HG03571 (cell line): ENCODE measurements at regions not wholly inside any gene's neighbourhood (a gene's known extent, or its start where the extent isn't known, plus 50 kb on each side); places are given as distances from the start of the nearest gene placed in this dataset.
"Not testable (repeated sequence)": the region's sequence is repeated elsewhere in the genome, so short reads cannot be mapped to it uniquely, and the experiment has no call there.

Experiments used
- ATAC-seq: cut with Tn5 transposase; IDR thresholded peaks from one replicate; pipeline ENCODE4 v1.9.1; 2021; ENCODE audit not compliant: unreplicated experiment

DNA sequence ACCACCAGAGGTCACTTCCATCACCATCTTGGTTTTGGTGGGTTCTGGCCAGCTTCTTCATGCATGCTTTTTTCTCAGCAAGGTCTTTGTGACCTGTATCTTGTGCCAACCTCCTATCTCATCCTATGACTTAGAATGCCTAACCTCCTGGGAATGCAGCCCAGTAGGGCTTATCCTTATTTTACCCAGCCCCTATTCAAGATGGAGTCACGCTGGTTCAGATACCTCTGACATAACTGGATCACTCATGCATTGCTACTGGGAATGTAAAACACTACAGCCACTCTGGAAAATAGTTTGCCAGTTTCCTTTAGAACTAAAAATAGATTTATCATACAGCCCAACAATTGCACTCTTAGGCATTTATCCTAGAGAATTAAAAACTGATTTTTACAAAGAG, 219.2 kb downstream of the IRS1 start:
- ATAC-seq: no peak

DNA sequence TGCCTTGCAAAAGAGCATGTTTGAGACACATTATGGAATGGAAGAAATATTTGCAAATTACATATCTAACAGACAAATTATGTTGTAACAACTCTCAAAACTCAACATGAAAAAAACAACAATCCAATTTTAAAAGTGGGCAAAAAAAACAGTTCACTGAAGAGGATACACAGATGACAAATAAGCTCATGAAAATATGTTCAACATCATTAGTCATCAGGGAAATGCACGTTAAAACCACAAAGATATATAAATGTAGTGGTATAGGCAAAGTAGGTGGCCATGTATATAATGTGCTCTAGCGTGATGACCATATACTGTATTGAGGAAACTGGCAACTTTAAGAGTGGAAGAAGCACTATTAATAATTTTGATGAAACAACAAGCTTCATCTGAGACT, 220.1 kb downstream of the IRS1 start:
- no peak for ATAC-seq

DNA sequence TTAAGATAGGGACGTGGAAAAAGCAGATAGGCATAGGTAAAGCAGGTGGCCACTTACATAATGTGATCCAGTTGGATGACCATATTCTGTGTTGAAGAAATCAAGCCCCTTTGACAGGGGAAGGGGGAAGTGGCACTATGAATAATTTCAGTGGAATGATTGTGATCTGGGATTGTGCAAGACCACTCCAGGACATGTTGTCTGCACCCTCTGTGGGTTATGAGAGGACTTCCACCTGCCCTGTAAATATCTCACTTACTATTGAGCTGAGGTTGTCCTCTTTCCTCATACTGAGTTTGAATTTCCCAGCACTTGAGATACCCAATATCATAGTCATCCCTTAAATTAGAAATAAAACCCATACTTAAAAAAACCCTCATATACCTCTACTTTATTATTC, 220.7 kb downstream of the IRS1 start:
- ATAC-seq: no peak

DNA sequence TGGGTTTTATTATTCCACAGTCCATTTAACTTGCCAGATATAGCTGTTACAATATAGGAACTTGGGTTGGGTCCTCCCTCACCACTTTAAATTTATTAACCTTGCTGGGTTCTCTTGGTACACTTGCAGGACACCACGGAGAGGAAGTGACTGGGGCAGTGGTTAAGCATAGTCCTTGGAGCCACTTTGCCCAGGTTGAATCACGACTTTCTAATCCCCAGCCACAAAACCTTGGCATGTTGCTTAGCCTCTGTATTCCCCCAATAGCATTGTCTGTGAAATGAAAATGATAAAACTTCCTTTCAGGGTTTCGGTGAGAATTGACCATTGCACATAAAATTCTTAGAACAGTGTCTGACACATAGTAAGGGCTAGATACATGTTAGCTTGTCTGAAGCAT, 221.2 kb downstream of the IRS1 start:
- ATAC-seq: no peak

DNA sequence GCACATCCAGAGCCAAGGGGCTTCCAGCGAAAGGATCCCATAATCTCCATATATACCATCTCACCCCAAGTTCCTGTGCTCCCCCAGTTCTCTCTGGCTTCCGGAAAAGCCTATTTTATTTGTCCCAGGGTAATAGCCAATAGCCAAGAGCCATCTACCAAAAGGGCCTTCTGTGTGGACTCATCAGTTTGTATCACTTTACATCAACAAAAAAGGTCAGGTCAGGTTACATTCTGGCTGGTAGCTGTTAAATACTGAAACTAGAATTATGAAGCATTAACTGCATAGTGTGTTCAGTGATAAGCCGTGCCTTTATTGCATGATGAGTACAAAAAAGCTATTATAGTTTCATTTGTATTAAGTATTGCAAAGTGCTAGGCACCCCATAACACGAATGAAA, 223.7 kb downstream of the IRS1 start:
- no peak for ATAC-seq

DNA sequence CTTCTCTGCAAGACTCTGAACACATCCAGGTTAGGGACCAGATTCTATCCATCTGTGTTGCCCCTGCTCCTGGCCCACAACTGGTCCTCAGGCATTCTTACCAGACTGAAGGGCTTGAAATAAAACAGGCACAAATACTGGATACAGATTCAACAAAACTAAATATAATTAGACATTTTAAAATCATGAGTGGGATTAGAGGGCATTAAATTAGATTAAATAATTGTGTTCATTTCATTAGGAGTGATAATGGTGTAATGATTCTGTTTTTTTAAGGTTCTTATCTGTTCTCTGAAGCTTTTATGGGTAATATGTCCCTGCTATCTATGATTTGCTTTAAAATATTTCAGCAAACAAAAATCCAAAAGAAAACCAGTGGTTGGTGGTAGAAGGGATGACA, 226.5 kb downstream of the IRS1 start:
- no peak for ATAC-seq

DNA sequence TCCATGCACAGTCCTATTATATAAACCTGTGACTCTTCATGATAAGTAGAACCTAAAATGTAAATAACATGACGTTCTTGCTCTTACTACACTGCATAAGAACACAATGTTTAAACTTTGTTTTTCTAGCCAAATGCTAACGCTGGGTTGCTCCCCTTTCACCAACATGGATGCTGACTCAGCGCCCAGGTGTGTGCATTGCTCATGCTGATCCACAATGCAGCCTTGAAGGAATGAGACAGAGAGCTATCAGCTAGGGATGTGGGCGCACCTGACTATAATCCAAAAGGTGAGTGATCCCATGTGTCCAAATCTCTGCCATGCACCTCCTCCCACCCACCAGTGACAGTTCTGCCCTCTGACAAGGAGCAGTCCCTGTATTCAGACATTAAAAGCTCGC, 235.0 kb downstream of the IRS1 start:
- no peak for ATAC-seq

DNA sequence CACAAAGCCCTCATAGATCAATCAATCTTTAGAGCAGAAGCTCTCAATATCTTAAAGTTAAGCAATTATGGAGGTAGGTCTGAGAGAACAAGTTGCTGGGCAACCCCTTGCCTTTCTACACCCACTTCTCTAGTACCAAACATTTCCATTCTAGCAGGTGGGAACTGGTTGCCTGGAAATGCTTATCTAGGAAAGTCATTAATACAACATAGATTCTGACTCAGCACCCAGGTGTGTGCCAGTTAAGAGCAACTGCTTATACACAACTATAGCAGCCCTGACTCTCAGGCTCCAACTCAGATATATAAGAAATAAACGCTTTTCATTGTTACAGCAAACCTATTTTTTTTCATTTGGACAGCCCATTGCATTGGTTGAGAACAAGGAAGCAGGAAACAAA, 237.7 kb downstream of the IRS1 start:
- ATAC-seq: no peak

DNA sequence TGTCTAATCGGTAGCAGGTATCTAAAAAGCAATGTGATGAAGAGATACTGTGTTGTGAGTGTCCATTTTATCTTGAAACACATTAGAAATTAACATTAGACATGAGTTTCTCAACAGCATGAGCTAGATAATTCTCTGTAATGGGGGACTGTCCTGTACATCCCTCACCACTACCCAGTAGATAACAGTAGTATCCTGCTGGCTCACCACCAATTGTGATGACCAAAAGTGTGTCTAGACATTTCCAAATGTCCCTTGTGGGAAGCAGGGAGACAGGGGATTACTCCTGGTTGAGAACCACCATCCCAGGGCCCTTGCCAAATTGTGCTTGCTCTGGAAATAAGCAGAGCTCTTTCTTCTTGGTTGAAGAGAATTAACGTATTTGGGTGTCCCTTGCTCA, 239.3 kb downstream of the IRS1 start:
- no peak for ATAC-seq

DNA sequence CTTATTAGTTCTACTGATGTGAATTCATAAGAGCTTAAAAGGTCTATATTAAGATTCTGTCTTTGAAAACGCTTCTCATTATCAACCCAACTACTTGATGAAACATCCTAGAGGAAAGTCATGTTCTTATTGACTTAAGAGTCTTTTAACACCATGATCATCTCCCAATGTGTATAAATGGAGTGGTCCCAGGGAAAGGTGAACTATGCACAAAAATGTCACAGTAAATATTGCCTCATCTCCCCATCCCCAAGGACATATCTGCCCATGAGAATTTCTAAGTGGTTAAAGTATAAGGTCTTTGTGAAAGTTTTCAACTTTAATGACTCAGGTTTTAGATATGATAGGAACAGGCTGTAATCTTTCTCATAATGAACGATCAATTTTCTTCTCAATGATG, 240.1 kb downstream of the IRS1 start:
- ATAC-seq: no peak

DNA sequence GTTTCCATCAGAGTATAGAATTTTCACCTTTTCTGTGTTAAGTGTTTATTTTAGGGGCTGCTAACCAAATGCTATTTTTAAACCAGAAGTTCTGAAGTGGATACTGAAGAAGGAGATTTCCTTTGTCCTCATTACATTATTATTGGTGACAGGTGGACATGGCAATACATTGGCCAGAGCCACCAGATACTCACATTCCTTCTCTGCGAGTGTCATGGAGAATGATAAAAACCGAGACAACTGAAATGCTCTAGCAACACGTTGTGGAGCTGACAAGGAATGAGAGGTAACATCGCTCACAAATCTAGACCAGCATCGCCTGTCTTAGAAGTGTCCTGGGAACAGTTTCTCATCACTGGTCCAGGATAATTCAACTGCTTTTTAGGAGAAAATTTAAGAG, 241.2 kb downstream of the IRS1 start:
- ATAC-seq: no peak

DNA sequence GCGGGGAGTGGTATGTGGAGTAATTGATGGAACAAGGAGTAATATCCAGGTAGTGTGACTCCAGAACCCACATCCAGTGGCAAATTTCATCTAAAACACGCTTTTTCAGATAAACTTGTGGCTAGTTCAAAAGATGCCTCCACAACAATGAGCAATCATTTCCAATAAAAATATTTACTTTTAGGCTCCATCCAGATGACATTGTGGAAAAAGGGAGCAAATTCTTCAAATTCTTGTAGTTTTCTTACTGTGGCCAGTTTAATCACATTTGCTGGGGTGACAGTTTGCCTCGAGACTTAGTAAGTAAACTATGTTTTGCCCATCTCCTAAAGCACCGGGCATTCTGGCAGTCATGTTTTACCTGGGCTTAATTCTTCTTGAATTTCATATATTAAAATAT, 243.6 kb downstream of the IRS1 start:
- no peak for ATAC-seq

DNA sequence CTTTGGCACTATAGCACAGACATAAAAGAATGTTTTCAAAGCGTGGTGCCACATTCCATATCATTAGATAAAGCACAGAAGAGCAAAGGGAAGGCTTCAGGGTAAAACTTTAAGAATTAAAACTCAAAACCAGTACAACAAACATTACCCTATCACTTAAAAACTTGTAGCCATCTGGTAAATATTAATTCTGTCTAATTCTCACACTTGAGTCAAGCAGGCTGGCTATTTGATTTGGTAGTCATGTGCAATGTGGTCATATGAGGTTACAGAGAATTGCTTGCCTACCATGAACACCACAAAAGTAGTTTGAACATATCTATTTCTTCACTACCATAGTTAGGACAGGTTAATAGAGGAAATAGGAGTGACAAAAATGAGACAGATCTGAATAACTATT, 244.9 kb downstream of the IRS1 start:
- no peak for ATAC-seq

DNA sequence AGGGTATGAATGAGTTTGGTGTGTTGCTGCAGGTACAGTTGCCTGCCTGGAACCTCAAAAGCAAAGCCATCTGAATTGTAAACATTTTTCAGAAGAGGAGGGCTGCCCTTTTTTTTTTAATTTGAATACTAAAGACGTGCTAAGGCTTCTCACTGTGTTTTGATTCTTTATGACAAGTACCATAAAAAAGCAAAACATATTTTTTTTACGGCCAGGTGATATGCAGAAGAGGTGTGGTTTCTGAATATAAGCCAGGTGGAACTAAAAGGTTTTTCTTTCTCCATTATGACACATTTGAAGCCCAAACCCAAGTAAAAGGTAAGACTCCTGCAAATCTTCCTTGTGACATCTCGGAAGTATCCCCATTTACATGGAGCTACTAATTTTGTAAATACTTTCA, 246.3 kb downstream of the IRS1 start:
- ATAC-seq: no peak

DNA sequence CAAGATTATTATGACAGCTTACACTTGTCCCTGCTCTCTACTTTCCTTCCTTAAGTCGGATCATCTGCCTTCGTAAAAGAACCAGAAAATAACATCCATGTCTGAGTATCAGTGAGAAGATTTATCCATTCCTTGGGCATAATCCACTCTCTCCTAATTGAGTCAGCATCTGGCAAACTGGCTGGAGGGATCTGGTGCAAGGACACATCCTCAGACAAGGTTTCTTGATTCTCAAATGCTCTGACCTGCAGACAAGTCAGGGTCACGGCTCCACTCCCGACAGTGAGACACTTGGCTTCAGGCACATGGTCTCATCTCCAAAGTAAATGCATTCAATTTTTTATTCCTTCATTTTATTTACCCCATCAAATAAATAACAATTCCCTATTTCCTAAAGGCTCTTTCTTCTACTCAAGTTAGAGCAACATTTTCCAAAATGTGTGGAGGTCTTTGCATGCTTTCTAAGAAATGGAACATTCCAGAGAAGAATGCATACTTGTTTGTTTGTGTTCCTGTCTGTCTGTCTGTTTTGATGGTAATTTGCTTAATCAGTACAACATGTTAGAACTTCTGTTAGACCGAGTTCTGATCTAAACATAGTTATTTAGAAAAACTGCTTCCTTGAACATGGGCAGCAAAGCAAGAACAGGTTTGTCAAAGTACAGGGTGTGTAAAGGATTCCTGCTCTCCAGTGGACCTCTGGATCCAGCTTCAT, 246.9 kb downstream of the IRS1 start:
- ATAC-seq: no peak

DNA sequence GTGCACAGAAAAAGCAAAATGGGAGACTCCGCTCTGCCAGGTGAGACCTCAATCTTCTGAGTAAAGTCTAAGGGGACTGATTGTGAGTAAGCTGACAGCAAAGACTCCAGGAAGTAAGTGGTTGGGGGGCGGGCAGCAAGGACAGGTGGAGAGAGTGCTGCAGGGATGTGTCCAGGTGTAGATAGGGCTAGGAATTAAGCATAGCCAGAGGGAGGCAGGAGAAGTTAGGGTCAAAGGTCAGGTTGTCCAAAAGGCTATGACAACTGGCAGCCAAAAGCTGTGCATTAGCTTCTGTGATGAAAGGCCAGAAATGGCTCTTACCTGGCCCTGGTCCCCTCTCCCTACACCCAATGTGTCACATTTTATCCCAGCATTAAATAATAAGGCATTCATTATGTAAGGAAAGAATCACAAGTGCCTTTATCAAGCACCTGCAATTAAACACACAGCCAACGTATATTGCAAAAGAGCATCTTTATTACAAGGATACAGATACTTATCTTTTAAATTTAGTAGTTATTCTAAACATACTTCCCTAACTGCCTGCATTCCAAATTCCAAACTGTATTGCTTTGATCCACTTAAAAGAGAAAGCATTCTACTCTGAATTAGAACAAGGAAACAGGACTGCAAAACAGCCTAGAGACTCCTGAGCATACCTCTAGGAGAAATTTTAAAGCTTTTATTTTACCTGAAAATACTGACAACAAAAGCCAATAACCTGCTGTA, 247.9 kb downstream of the IRS1 start:
- ATAC-seq: no peak

DNA sequence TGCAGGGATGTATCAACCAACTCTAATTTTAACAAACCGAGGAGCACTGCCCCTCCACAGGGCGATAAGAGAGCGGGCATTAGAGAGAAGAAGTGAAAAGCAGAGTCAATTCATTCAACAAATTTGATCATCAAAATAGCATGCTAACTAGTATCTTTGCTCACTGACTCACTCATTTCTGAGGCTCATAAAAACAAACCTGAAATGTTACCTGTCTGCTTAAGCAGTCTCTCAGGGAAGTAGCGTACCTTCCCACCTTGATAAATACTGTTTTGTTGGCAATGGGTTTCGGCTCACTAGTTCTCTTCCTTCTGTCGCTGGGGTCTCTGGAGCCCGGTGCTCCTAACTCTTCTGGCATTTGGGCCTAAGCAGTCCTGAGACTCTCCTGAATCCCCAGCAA, 248.8 kb downstream of the IRS1 start:
- ATAC-seq: no peak

DNA sequence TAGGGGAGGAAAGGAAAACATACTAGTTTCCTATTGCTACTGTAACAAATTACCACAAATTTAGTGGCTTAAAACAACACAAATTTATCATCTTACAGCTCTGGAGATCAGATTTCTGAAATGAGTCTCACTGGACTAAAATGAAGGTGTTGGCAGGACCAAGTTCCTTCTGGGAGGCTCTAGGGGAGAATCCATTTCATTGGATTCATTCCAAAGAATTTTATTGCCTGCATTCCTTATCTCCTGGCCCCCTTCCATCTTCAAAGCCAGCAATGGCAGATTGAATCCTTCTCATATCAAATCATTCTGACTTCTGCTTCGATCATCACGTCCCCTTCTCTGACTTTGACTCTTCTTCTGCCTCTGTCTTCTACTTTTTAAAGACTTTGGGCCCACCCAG, 250.9 kb downstream of the IRS1 start:
- no peak for ATAC-seq

DNA sequence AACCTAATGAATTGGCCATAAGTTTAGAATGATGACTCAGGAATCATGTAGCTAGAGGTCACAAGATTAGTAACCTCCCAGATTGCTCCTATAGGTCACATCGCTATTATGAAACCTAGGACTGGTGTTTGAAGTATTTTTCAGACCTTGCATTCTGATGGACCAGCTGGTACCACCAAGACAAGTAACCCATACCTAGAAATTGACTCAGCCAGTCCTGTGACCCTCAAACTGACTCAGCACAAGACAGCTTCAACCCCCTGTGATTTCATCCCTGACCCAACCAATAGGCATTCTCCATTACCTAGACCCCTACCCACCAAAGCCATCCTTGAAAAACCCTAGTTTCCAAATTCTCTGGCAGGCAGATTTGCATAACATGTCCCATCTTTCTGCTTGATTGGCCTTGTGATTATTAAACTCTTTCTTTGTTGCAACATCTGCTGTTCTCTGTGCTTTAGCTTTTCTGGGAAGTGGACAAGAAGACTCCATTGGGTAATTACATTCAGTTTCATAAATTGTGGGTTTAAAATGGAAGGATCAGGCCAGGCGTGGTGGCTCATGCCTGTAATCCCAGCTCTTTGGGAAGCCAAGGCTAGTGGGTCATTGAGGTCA, 254.9 kb downstream of the IRS1 start:
- no peak for ATAC-seq

DNA sequence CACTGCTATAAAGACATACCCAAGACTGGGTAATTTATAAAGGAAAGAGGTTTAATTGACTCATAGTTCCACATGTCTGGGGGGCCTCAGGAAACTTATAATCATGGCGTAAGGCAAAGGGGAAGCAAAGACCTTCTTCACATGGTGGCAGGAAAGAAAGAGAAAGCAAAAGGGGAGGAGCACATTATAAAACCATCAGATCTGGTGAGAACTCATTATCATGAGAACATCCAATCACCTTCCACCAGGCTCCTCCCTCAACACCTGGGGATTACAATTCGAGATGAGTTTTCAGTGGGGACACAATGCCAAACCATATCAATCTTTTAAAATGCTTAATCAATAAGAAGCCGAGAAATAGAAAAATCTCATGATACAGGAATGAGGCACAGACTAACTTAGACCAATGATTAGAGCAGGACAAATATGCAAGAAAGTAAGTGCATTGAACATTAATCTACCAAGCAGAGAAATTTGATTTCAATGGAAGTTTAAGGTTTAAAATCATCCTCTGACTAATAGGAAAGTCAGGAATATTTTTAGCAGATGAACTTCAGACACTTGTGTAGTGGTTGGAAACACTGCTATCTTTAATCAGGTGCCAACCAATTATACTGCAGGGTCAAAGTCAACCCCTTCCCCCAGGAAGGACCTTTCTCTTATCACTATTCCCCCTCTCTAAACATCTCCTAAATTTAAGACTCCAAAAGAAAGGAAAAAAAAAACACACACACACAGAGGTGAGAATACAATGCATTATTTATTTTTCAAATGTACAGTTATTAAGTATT, 259.2 kb downstream of the IRS1 start:
- no peak for ATAC-seq

DNA sequence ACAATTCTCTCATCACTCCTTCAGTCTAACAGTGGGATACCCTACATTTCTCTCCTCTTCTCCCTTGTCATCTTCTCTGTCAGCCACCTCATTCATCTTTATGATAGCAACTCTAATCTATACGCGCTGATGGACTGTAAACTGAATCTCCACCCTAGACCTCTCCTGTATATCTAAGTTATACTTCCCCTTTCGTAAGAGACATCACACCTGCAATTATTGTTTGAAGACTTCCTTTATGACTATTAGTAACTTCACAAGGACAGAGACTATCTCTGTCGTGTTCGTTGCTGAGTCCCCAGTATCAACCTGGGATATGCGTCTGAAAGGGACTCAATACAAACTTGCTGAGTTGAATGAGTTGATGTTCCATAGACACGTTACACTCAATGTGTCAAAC, 263.2 kb downstream of the IRS1 start:
- ATAC-seq: no peak

DNA sequence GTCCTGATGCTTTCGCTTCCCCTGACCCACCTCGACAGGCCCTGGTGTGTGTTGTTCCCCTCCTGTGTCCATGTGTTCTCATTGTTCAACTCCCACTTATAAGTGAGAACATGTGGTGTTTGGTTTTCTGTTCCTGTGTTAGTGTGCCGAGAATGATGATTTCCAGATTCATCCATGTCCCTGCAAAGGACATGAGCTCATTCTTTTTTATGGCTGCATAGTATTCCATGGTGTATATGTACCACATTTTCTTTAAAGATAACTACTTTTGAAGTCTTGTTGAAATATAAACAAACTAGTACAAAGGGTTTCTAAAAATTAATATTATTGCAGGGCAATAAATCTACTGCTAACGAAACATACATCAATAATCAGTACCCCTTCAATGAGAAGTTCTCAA, 266.6 kb downstream of the IRS1 start:
- ATAC-seq: not testable (repeated sequence)
